Colonic mucosa (tissue), 4 donors: ENCODE measurements at regions not wholly inside any gene's neighbourhood (a gene's known extent, or its start where the extent isn't known, plus 50 kb on each side); places are given as distances from the start of the nearest gene placed in this dataset.
A peak's percentile ranks its signal among the peaks of the same experiment; 100 is the strongest.

Source experiments
- DNase-seq: peaks from one replicate; pipeline ENCODE4 v3.0.0-alpha.2; 2020
- H3K27ac ChIP-seq: fragments of 200-600 bp; one replicate; pipeline ENCODE4 v1.8.0; 2021
- H3K27me3 ChIP-seq: fragments of 200-600 bp; one replicate; pipeline ENCODE4 v1.8.0; 2021
- H3K36me3 ChIP-seq: fragments of 200-600 bp; one replicate; pipeline ENCODE4 v1.8.0; 2021
- H3K4me1 ChIP-seq: fragments of 200-600 bp; one replicate; pipeline ENCODE4 v1.8.0; 2021; ENCODE audit warnings: mild to moderate bottlenecking
- H3K4me3 ChIP-seq: fragments of 200-600 bp; one replicate; pipeline ENCODE4 v1.8.0; 2021
- H3K9ac ChIP-seq, 2 donors: one replicate each; pipeline ENCODE4 v1.7.0; 2013; ENCODE audit warnings: control low read depth in 2 of 2, low read depth in 2 of 2, low read length in 2 of 2
- H3K9me3 ChIP-seq: fragments of 200-600 bp; one replicate; pipeline ENCODE4 v1.8.0; 2021
- intact Hi-C: fragments of 100-400 bp; cut with DNase I; formaldehyde crosslinking; loops from one replicate; pipeline ENCODE4 v1.14.1; 2022
- TF ChIP-seq, protein P1 (sequence below): fragments of 200-600 bp; IDR thresholded peaks from one replicate; pipeline ENCODE4 v1.8.0; 2022; ENCODE audit warnings: antibody characterized with exemption, mild to moderate bottlenecking
- donor health status: healthy.
- donor health status: DM: no; HTN: no; CAD: no.
- donor health status: DM: no; HTN: no; CAD: no.

DNA sequence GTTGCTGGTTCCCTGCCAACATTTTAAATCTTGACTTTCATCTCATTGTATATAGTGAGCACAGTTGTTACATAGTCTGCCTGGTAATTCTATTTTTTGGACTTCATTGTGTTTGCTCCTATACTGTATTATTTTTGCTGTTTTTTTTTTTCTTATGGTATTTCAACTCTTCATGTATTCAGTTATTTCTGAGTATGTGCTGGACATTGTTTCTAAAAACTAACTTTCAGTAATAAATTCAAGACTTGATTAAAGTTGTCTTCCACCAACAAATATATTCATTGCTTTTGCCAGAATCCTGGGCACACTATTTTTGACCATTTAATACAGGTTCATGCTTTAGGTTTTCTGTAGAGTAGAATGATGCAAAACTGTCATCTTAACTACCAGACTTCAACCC, 698.3 kb downstream of the MAFB start:
- Histone ChIP-seq H3K9ac (no peak overlapping the region), H3K36me3 (no peaks in the 10 kb centered on the region), H3K27me3 (no peaks in the 10 kb centered on the region), H3K4me3 (no peak overlapping the region), H3K4me1 (no peaks in the 10 kb centered on the region), H3K27ac (no peak overlapping the region), H3K9me3 (no peaks in the 10 kb centered on the region)
- DNase-seq, result no peak
- TF ChIP-seq, protein P1, sequence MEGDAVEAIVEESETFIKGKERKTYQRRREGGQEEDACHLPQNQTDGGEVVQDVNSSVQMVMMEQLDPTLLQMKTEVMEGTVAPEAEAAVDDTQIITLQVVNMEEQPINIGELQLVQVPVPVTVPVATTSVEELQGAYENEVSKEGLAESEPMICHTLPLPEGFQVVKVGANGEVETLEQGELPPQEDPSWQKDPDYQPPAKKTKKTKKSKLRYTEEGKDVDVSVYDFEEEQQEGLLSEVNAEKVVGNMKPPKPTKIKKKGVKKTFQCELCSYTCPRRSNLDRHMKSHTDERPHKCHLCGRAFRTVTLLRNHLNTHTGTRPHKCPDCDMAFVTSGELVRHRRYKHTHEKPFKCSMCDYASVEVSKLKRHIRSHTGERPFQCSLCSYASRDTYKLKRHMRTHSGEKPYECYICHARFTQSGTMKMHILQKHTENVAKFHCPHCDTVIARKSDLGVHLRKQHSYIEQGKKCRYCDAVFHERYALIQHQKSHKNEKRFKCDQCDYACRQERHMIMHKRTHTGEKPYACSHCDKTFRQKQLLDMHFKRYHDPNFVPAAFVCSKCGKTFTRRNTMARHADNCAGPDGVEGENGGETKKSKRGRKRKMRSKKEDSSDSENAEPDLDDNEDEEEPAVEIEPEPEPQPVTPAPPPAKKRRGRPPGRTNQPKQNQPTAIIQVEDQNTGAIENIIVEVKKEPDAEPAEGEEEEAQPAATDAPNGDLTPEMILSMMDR, result no peak
- intact Hi-C loops, result no loop called here

DNA sequence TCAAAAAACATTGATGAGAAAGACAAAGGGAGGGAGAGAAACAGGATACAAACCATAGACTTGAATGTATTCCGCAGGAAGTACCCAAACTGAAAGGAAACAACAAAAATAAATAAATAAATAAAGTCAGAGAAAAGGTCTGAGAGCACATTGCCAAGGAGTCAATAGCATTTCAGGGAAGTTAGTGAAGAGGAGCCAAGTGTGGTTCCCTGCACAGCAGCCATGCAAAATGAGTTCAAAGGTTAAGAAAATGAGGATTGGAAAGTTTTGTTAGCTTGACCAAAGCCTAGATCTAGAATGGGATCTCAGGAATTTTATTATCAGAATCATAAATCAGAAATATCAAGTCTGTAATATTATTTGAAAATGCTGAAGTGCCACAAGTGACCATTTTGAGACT, 700.0 kb downstream of the MAFB start:
- no peaks in the 10 kb centered on the region for H3K27me3 ChIP-seq
- no peak for DNase-seq
- no peak overlapping the region for H3K4me3 ChIP-seq
- TF ChIP-seq, protein P1, result no peak
- no peak overlapping the region for H3K27ac ChIP-seq
- H3K4me1 ChIP-seq, result no peaks in the 10 kb centered on the region
- intact Hi-C loops, result no loop called here
- no peaks in the 10 kb centered on the region for H3K36me3 ChIP-seq
- H3K9ac ChIP-seq, result no peak overlapping the region
- no peaks in the 10 kb centered on the region for H3K9me3 ChIP-seq

DNA sequence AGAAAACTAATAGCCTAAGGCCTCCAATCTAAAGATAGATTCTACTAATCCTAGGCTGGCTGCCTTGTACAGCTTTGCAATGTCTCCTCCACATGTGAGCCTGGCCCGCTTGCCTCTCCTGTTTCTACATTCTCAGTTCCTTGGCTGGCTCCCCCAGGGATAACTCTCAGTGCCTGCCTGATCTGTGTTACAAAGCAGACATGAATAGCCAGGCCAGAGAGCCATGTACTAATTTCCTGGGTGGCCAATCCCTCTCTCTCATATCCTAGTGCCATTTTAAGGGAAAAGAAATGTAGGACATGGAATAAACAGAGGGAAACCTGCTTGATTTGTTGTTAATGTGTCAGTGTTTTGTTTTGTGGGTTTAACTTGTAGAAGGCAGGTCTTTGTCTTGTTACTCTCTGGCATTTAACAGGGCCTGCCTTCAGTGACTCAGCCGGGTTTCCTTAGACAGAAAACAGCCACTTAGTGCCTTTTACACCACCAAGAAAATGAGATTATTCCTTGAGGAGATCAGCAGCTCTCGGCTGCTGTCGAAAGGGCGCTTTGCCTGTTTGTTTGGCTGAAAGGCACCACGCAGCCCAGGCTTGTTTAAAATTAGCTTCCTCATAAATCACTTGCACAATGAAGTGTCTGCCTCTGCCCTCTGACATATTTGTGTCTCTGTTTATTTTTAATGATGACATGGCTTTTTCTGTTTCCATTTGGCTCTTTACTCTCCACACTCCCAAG, 702.7 kb downstream of the MAFB start:
- TF ChIP-seq, protein P1, result no peak
- no peaks in the 10 kb centered on the region for H3K27me3 ChIP-seq
- intact Hi-C loops, result no loop called here
- no peaks in the 10 kb centered on the region for H3K4me1 ChIP-seq
- H3K9ac ChIP-seq, result no peak overlapping the region
- no peak overlapping the region for H3K4me3 ChIP-seq
- H3K27ac ChIP-seq, result no peak overlapping the region
- peak; percentile 27 for DNase-seq
- H3K9me3 ChIP-seq, result no peaks in the 10 kb centered on the region
- no peaks in the 10 kb centered on the region for H3K36me3 ChIP-seq

DNA sequence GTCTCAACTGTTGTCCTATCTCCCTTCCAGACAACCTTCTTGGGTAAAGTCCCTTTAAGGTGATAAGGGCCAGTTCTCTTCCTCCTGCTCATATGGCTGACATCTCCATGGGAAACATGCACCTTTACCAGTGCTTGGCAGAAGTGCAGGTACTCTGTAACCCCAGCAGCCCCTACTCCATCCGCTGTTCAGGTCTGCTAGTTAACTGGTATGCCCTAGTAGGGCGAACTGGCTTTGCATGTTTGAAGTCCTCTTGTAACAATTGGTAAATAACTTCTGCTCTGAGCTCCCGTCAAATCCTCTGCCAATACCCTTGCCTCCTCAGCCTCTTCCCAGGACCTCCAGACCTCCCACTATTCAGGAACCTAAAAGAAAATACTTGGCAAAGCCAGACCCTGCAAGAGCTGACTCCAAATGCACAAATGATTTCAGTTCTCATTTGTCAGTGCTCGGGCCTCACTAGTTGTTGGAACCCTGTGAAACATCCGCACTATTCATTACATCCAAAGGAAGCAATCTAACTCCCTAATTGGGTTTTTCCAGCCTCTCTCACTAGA, 703.7 kb downstream of the MAFB start:
- no peak overlapping the region for H3K27ac ChIP-seq
- no peak overlapping the region for H3K9ac ChIP-seq
- no peak for DNase-seq
- intact Hi-C loops, result no loop called here
- no peaks in the 10 kb centered on the region for H3K36me3 ChIP-seq
- TF ChIP-seq, protein P1, result no peak
- H3K4me1 ChIP-seq, result no peaks in the 10 kb centered on the region
- no peak overlapping the region for H3K4me3 ChIP-seq
- H3K27me3 ChIP-seq, result no peaks in the 10 kb centered on the region
- H3K9me3 ChIP-seq, result no peaks in the 10 kb centered on the region

DNA sequence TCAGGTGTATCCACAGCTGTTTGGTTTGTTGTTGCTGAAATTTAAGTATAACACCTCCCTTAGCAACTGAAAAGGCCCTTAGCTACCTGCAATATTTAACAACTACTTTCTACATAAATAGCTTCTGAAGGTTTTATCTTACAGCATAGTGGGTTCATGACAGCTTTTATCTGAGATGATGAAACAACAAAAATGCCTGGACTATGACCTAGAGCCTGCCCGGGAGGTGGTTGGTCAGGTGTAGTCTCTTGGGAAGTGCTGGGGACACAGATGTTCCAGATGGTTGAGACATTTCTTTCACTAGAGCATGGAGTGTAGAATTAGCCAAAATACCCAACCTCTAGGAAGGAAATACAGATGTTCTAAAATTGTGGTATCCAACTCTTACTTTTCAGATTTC, 705.4 kb downstream of the MAFB start:
- no peak overlapping the region for H3K9ac ChIP-seq
- H3K4me1 ChIP-seq, result no peaks in the 10 kb centered on the region
- intact Hi-C loops, result no loop called here
- H3K27ac ChIP-seq, result no peak overlapping the region
- H3K27me3 ChIP-seq, result no peaks in the 10 kb centered on the region
- no peaks in the 10 kb centered on the region for H3K9me3 ChIP-seq
- DNase-seq, result no peak
- H3K4me3 ChIP-seq, result no peak overlapping the region
- TF ChIP-seq, protein P1, result no peak
- H3K36me3 ChIP-seq, result no peaks in the 10 kb centered on the region
